GM19467 (cell line): ENCODE measurements at regions not wholly inside any gene's neighbourhood (a gene's known extent, or its start where the extent isn't known, plus 50 kb on each side); places are given as distances from the start of the nearest gene placed in this dataset.
"Not testable (repeated sequence)": the region's sequence is repeated elsewhere in the genome, so short reads cannot be mapped to it uniquely, and the experiment has no call there.

Source experiments
- ATAC-seq: cut with Tn5 transposase; IDR thresholded peaks from one replicate; pipeline ENCODE4 v1.9.1; 2021; ENCODE audit warnings: mild to moderate bottlenecking, moderate library complexity; ENCODE audit not compliant: unreplicated experiment

GRCh38 chrX:73963682-73964081 is 111.2 kb upstream of the XIST start:
- no peak for ATAC-seq

- ATAC-seq: no peak
These were observed 110.4 kb upstream of the XIST start for GRCh38 chrX:73962948-73963347.

- ATAC-seq: not testable (repeated sequence)
These were observed 109.4 kb upstream of the XIST start for GRCh38 chrX:73961867-73962266.

DNA sequence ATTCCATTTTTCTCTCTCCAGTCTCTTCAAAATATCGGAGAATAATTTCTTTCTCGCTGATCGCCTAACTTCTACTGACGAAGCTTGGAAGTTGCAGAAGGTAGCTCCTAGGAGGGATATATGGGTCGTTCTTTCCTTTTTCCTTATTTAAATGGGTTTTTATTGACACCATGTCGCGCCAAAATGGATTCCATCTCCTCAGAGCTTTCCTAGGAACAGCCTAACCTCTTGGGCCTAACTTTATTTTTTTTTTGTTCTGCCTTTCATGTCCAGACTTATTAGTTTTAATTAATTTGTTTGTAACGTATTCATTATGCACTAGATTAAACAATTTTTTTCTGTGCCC is 92.0 kb upstream of the XIST start:
- no peak for ATAC-seq

- ATAC-seq: peak; percentile 99
These were observed 91.4 kb upstream of the XIST start for GRCh38 chrX:73943693-73944562.

DNA sequence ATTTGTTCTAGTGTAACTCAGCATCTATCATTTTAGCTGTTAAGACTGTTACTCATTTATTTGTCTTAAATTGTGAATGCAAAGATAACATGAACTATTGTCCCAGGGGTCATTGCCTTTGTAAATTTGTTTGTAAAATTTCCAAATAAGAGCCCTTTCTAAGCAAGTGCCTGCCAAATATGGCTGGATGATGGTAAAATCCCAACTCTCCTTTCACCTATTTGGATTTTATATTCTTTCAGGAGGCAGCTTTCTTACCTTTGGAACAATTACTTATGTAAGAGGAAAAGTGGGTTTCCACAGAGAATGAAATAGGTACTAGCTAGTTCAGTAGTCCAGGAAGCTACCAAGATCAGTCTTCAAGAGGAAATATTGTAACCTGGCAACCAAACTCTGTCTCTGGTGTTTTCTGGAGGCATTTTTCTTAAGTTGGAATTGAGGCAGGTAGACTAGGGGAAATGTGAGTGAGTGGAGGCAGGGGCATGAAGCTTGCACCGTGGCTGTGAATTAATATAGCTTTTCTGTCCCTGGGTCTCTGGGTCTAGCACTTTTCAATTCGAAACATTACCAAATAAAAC is 88.5 kb upstream of the XIST start:
- no peak for ATAC-seq

DNA sequence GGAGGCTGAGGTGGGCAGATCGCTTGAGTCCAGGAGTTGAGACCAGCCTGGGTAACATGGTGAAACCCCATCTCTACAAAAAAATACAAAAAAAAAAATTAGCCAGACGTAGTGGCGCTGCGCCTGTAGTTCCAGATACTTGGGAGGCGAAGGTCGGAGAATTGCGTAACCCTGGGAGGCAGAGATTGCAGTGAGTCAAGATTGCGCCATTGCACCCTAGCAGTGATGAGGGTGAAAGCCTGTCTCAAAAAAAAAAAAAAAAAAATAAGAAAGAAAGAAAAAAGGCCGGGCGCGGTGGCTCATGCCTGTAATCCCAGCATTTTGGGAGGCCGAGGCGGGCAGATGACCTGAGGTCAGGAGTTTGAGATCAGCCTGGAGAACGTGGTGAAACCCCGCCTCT is 85.3 kb upstream of the XIST start:
- not testable (repeated sequence) for ATAC-seq

DNA sequence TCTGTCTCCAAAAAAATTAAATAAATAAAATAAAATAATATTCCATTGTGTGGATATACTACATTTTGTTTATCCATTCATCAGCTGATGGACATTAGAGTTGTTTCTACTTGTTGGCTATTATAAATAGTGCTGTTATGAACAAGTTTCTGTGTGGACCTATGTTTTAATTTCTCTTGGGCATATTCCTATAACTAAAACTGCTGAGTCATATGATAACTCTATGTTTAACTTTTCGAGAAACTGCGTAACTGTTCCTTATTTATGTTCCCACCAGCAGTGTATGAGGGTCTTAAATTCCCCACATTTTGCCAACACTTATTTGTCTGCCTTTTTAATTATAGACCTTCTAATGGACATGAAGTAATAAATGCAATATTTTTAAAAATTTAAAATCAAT is 80.0 kb upstream of the XIST start:
- ATAC-seq: no peak

GRCh38 chrX:73930300-73930699 is 77.8 kb upstream of the XIST start:
- no peak for ATAC-seq

- no peak for ATAC-seq
These were observed 70.4 kb upstream of the XIST start for GRCh38 chrX:73922856-73923455.

GRCh38 chrX:73916931-73917667 is 64.6 kb upstream of the XIST start:
- ATAC-seq: no peak

DNA sequence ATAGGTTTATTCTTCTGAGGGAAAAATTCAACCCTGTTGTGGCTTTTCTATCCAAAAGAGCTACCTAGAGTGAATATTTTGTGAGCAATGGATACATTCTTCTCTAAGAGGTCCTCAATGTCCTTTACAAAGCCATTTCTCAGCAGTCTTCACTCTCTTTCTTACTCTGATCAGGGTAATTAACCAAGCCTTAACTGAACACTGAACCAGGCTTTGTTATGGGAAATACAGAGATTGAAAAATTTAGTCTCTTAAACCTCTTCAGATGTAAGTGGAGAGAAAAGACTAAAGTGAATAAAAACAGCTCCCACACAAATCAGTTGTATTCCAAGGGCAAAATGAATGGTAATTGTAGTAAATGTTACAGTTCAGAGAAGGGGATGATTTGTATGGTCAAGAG is 64.0 kb upstream of the XIST start:
- ATAC-seq: no peak

GRCh38 chrX:73914792-73915191 is 62.3 kb upstream of the XIST start:
- ATAC-seq: not testable (repeated sequence)

GRCh38 chrX:73913580-73913979 is 61.1 kb upstream of the XIST start:
- no peak for ATAC-seq

GRCh38 chrX:73911946-73912345 is 59.4 kb upstream of the XIST start:
- ATAC-seq: not testable (repeated sequence)

- not testable (repeated sequence) for ATAC-seq
These were observed 53.3 kb upstream of the XIST start for GRCh38 chrX:73905749-73906374.

DNA sequence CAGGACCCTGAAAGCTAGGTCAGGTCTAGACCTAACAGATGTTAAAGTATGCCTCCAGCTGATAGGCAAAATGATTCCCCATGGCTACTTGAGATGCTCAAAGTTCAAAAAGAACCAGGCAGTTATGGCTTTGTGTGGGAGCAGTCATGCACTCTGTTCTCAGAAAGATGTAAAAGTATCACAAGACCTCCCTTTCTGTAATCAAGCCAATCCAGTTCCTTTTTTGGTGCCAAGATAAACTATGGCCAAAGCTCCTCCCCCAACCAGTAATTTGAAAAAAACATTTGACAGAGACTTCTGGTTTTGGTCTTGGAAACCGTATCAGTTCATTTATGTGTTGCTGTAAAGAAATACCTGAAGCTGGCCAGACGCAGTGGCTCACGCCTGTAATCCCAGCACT is 51.4 kb upstream of the XIST start:
- ATAC-seq: no peak
